GM18505 (cell line): ENCODE measurements at regions not wholly inside any gene's neighbourhood (a gene's known extent, or its start where the extent isn't known, plus 50 kb on each side); places are given as distances from the start of the nearest gene placed in this dataset.

ENCODE experiments used
- ATAC-seq: cut with Tn5 transposase; IDR thresholded peaks from one replicate; pipeline ENCODE4 v1.9.1; 2021; ENCODE audit not compliant: unreplicated experiment
- POLR2A ChIP-seq: IDR thresholded peaks from 4 replicates; pipeline ENCODE4 v1.6.1; 2011; ENCODE audit warnings: borderline replicate concordance; ENCODE audit not compliant: insufficient read depth, insufficient read length; ENCODE audit errors: extremely low read depth

GRCh38 chr12:43098766-43099550 lies 453.0 kb downstream of the ADAMTS20 start:
- TF ChIP-seq POLR2A = no peak
- ATAC-seq = no peak

GRCh38 chr12:43098071-43098470 lies 453.9 kb downstream of the ADAMTS20 start:
- ATAC-seq = no peak
- TF ChIP-seq POLR2A = no peak

- ATAC-seq = no peak
- no peak for TF ChIP-seq POLR2A
Observed at GRCh38 chr12:43097471-43097870, 454.5 kb downstream of the ADAMTS20 start.

- no peak for TF ChIP-seq POLR2A
- no peak for ATAC-seq
Observed at GRCh38 chr12:43095669-43096280, 456.2 kb downstream of the ADAMTS20 start.

GRCh38 chr12:43094886-43095575 lies 457.0 kb downstream of the ADAMTS20 start:
- ATAC-seq = no peak
- no peak for TF ChIP-seq POLR2A

GRCh38 chr12:43090981-43091380 lies 461.0 kb downstream of the ADAMTS20 start:
- no peak for ATAC-seq
- no peak for TF ChIP-seq POLR2A

- no peak for TF ChIP-seq POLR2A
Observed at GRCh38 chr12:43087195-43088091, 464.6 kb downstream of the ADAMTS20 start.

GRCh38 chr12:43079476-43079875 lies 472.5 kb downstream of the ADAMTS20 start:
- ATAC-seq = no peak
- no peak for TF ChIP-seq POLR2A

More at GRCh38 chr12:43087195-43088091, 464.6 kb downstream of the ADAMTS20 start:
- no peak for ATAC-seq

- no peak for TF ChIP-seq POLR2A
Observed at GRCh38 chr12:43078976-43079375, 473.0 kb downstream of the ADAMTS20 start.

GRCh38 chr12:43072431-43072830 lies 479.6 kb downstream of the ADAMTS20 start:
- ATAC-seq = no peak
- TF ChIP-seq POLR2A = no peak

More at GRCh38 chr12:43078976-43079375, 473.0 kb downstream of the ADAMTS20 start:
- ATAC-seq = no peak

GRCh38 chr12:43069768-43070221 lies 480.2 kb upstream of the PRICKLE1 start:
- no peak for TF ChIP-seq POLR2A
- no peak for ATAC-seq

- no peak for ATAC-seq
- TF ChIP-seq POLR2A = no peak
Observed at GRCh38 chr12:43066471-43066870, 476.9 kb upstream of the PRICKLE1 start.

GRCh38 chr12:43063650-43064049 lies 474.1 kb upstream of the PRICKLE1 start:
- TF ChIP-seq POLR2A = no peak
- no peak for ATAC-seq
